GM23338 (cell line): ENCODE measurements at regions not wholly inside any gene's neighbourhood (a gene's known extent, or its start where the extent isn't known, plus 50 kb on each side); places are given as distances from the start of the nearest gene placed in this dataset.

Experiments used
- ATAC-seq: fragments of 200-7000 bp; cut with Tn5 transposase; 3 replicates; pipeline ENCODE4 v1.9.1; 2020
- DNase-seq: peaks from one replicate; pipeline ENCODE4 v3.0.0-alpha.2; 2015; ENCODE audit warnings: low spot score
- H2AFZ ChIP-seq: fragments of 200-600 bp; sonication (generic); 2 replicates; pipeline ENCODE4 v1.8.0; 2016; ENCODE audit warnings: antibody characterized with exemption, mild to moderate bottlenecking, moderate library complexity
- H3F3A ChIP-seq: fragments of 200-600 bp; sonication (generic); replicated peaks from 2 replicates; pipeline ENCODE4 v1.8.0; 2017; ENCODE audit warnings: antibody characterized with exemption, mixed run types, low read depth
- H3K27ac ChIP-seq: fragments of 200-600 bp; sonication (generic); 2 replicates; pipeline ENCODE4 v1.6.1; 2016; ENCODE audit warnings: low read depth
- H3K27me3 ChIP-seq: fragments of 200-600 bp; sonication (generic); 2 replicates; pipeline ENCODE4 v1.8.0; 2016; ENCODE audit warnings: mild to moderate bottlenecking, mixed run types, moderate library complexity; ENCODE audit not compliant: insufficient read depth
- H3K36me3 ChIP-seq: fragments of 200-600 bp; sonication (generic); 2 replicates; pipeline ENCODE4 v1.8.0; 2016; ENCODE audit warnings: mild to moderate bottlenecking; ENCODE audit not compliant: insufficient read depth
- H3K4me1 ChIP-seq: fragments of 200-600 bp; sonication (generic); 2 replicates; pipeline ENCODE4 v1.8.0; 2016; ENCODE audit warnings: mild to moderate bottlenecking, moderate library complexity; ENCODE audit not compliant: insufficient read depth
- H3K4me2 ChIP-seq: fragments of 200-600 bp; sonication (generic); 2 replicates; pipeline ENCODE4 v1.7.1; 2017; ENCODE audit warnings: mixed run types
- H3K4me3 ChIP-seq: fragments of 200-600 bp; sonication (generic); 2 replicates; pipeline ENCODE4 v1.6.1; 2016; ENCODE audit warnings: mixed run types
- H3K79me2 ChIP-seq: fragments of 200-600 bp; sonication (generic); replicated peaks from 2 replicates; pipeline ENCODE4 v1.8.0; 2017; ENCODE audit warnings: mild to moderate bottlenecking; ENCODE audit not compliant: insufficient read depth
- H3K9me2 ChIP-seq: fragments of 200-600 bp; sonication (generic); 2 replicates; pipeline ENCODE4 v1.8.0; 2017; ENCODE audit not compliant: insufficient read depth
- H4K20me1 ChIP-seq: fragments of 200-600 bp; sonication (generic); replicated peaks from 2 replicates; pipeline ENCODE4 v1.8.0; 2017; ENCODE audit warnings: mild to moderate bottlenecking; ENCODE audit not compliant: insufficient read depth
- H3K27ac Mint-ChIP-seq: 2 replicates; pipeline ENCODE4 v1.8.0; 2020; ENCODE audit warnings: inconsistent platforms, mild to moderate bottlenecking, moderate library complexity, mixed read lengths
- H3K27me3 Mint-ChIP-seq: 3 replicates; pipeline ENCODE4 v1.8.0; 2022; ENCODE audit warnings: low read depth, mild to moderate bottlenecking, moderate library complexity, mixed read lengths, inconsistent platforms; ENCODE audit not compliant: insufficient read depth, poor library complexity
- H3K36me3 Mint-ChIP-seq: 3 replicates; pipeline ENCODE4 v1.8.0; 2021; ENCODE audit warnings: low read depth, mild to moderate bottlenecking, inconsistent platforms, moderate library complexity, mixed read lengths
- H3K4me1 Mint-ChIP-seq: 3 replicates; pipeline ENCODE4 v1.8.0; 2020; ENCODE audit warnings: mild to moderate bottlenecking, inconsistent platforms, mixed read lengths
- H3K4me3 Mint-ChIP-seq: 3 replicates; pipeline ENCODE4 v1.8.0; 2021; ENCODE audit warnings: moderate library complexity, mild to moderate bottlenecking, inconsistent platforms, mixed read lengths
- H3K9me3 Mint-ChIP-seq: 3 replicates; pipeline ENCODE4 v1.8.0; 2020; ENCODE audit warnings: moderate library complexity, mild to moderate bottlenecking, inconsistent platforms, mixed read lengths
- CREB1 ChIP-seq: fragments of 250-450 bp; sonication (Bioruptor Pico); IDR thresholded peaks from 2 replicates; pipeline ENCODE4 v1.5.0; 2020; ENCODE audit warnings: low read depth, mild to moderate bottlenecking, moderate library complexity
- CTCF ChIP-seq, 2 experiments: fragments of 200-600 bp in 1 of 2; sonication (generic) in 1 of 2; conservative IDR thresholded peaks; 2 replicates each; pipeline versions ENCODE4 v1.5.1 to v1.6.1; 2016 to 2017; ENCODE audit warnings: antibody characterized with exemption in 2 of 2, low read depth in 2 of 2, mild to moderate bottlenecking in 2 of 2, moderate library complexity in 1 of 2
- EZH2 ChIP-seq: fragments of 200-600 bp; sonication (generic); IDR thresholded peaks from one replicate; pipeline ENCODE4 v1.8.0; 2017; ENCODE audit warnings: antibody characterized with exemption, mild to moderate bottlenecking, low read depth; ENCODE audit not compliant: unreplicated experiment
- EZH2phosphoT487 ChIP-seq: fragments of 200-600 bp; sonication (generic); IDR thresholded peaks from one replicate; pipeline ENCODE4 v1.8.1; 2018; ENCODE audit warnings: antibody characterized with exemption; ENCODE audit not compliant: unreplicated experiment
- JUNB ChIP-seq: IDR thresholded peaks from one replicate; pipeline ENCODE4 v1.6.1; 2016; ENCODE audit warnings: antibody characterized with exemption; ENCODE audit not compliant: unreplicated experiment
- NANOG ChIP-seq: IDR thresholded peaks from 2 replicates; pipeline ENCODE4 v1.6.1; 2016; ENCODE audit warnings: antibody characterized with exemption, borderline replicate concordance
- POLR2AphosphoS5 ChIP-seq: IDR thresholded peaks from 2 replicates; pipeline ENCODE4 v1.6.1; 2016; ENCODE audit warnings: antibody characterized with exemption, low read depth
- ZNF114 ChIP-seq: fragments of 250-450 bp; sonication (Bioruptor Pico); IDR thresholded peaks from 2 replicates; pipeline ENCODE4 v1.5.0; 2020; ENCODE audit warnings: mild to moderate bottlenecking, moderate library complexity
- ZNF331 ChIP-seq: fragments of 250-450 bp; sonication (Bioruptor Pico); IDR thresholded peaks from 2 replicates; pipeline ENCODE4 v1.5.0; 2020; ENCODE audit warnings: low read depth, mild to moderate bottlenecking, moderate library complexity
- TF ChIP-seq, protein P1 (sequence below): IDR thresholded peaks from 2 replicates; pipeline ENCODE4 v1.6.1; 2016; ENCODE audit warnings: antibody characterized with exemption
- TF ChIP-seq, protein P2 (sequence below): IDR thresholded peaks from one replicate; pipeline ENCODE4 v1.6.1; 2018; ENCODE audit warnings: antibody characterized with exemption; ENCODE audit not compliant: unreplicated experiment

DNA sequence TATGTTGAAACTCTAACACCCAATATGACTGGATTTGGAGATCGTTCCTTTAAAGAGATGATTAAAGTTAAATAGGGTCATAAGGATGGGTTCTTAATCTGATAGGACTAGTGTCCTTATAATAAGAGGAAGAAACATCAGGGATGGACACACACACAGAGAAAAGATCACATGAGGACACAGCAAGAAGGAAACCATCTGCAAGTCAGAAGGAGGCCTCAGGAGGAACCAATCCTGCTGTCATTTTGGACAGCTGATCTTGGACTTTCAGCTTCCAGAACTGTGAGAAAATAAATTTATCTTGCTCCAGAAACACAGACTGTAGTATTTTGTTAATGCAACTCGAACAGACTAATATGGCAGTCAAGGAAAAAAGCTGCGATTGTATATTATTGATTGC lies 631.5 kb downstream of the PCDH7 start (continued):
- no peak for TF ChIP-seq ZNF114 (CRISPR knock-in tag)

DNA sequence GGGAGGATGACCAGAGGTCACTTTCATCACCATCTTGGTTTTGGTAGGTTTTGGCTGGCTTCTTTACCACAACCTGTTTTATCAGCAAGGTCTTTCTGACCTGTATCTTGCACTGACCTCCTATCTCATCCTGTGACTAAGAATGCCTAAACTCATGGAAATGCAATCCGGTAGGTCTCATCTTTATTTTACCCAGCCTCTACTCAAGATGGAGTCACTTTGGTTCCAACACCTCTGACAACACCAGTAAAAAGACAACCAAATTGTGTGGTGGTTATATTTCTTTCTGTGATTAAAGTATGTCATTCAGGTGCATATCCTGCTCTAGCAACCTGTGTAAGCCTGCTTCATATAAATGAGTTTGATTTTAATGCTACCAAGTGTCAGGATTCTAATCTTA lies 636.7 kb downstream of the PCDH7 start:
- no peaks in the 10 kb centered on the region for H3K9me3 Mint-ChIP-seq
- no peak overlapping the region for H3K4me3 ChIP-seq
- no peaks in the 10 kb centered on the region for H3K79me2 ChIP-seq
- H3K27me3 ChIP-seq: no peaks in the 10 kb centered on the region
- no peaks in the 10 kb centered on the region for H3K36me3 Mint-ChIP-seq
- ATAC-seq (no peak), DNase-seq (no peak)
- no peak overlapping the region for H3K27ac Mint-ChIP-seq
- H2AFZ ChIP-seq: no peak overlapping the region
- no peaks in the 10 kb centered on the region for H3F3A ChIP-seq
- 0 out of 2 replicates have a peak, but pooled peaks cover 7% of the 10 kb centered on the region for H3K9me2 ChIP-seq
- H3K27me3 Mint-ChIP-seq: no peaks in the 10 kb centered on the region
- H4K20me1 ChIP-seq: no peaks in the 10 kb centered on the region
- no peak overlapping the region for H3K4me2 ChIP-seq
- TF ChIP-seq CREB1 (CRISPR knock-in tag) (no peak), EZH2 (no peak), ZNF114 (CRISPR knock-in tag) (no peak), JUNB (no peak), NANOG (no peak)
- TF ChIP-seq, protein P1, sequence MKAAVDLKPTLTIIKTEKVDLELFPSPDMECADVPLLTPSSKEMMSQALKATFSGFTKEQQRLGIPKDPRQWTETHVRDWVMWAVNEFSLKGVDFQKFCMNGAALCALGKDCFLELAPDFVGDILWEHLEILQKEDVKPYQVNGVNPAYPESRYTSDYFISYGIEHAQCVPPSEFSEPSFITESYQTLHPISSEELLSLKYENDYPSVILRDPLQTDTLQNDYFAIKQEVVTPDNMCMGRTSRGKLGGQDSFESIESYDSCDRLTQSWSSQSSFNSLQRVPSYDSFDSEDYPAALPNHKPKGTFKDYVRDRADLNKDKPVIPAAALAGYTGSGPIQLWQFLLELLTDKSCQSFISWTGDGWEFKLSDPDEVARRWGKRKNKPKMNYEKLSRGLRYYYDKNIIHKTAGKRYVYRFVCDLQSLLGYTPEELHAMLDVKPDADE: no peak
- no peaks in the 10 kb centered on the region for H3K36me3 ChIP-seq
- H3K4me1 ChIP-seq: no peaks in the 10 kb centered on the region
- no peaks in the 10 kb centered on the region for H3K4me1 Mint-ChIP-seq
- H3K27ac ChIP-seq: no peak overlapping the region
- H3K4me3 Mint-ChIP-seq: no peak overlapping the region

DNA sequence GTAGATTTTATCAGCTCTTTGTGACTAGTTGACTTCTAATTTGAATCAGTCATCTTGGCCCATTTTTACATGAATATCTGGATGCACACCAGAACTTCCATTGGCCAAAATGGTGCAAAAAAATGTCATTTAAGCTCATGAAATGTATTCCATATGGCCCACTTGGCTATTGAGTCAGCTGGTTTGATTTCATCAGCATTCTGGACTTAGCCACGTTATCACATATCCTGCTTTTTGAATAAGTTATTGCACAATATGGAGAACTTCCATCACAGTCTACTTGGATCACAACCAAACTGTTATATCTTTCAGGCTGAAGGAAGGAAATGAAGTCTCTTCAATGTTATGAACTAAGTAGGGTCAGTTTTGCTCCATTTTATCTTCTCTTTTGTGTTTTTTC lies 640.6 kb downstream of the PCDH7 start:
- no peaks in the 10 kb centered on the region for H3K4me1 ChIP-seq
- no peaks in the 10 kb centered on the region for H3K27me3 ChIP-seq
- H3F3A ChIP-seq: no peaks in the 10 kb centered on the region
- Mint-ChIP-seq H3K36me3 (no peaks in the 10 kb centered on the region), H3K27ac (no peak overlapping the region), H3K4me3 (no peak overlapping the region), H3K27me3 (no peaks in the 10 kb centered on the region), H3K4me1 (no peaks in the 10 kb centered on the region), H3K9me3 (no peaks in the 10 kb centered on the region)
- no peak overlapping the region for H3K4me3 ChIP-seq
- H3K4me2 ChIP-seq: no peak overlapping the region
- no peaks in the 10 kb centered on the region for H4K20me1 ChIP-seq
- no peaks in the 10 kb centered on the region for H3K36me3 ChIP-seq
- ATAC-seq: no peak
- H3K27ac ChIP-seq: no peak overlapping the region
- H3K79me2 ChIP-seq: no peaks in the 10 kb centered on the region
- H2AFZ ChIP-seq: no peak overlapping the region
- no peak for DNase-seq
- H3K9me2 ChIP-seq: peaks cover 4% of the 10 kb centered on the region; the same call in 1 of the 2 replicates
- TF ChIP-seq CTCF (conservative IDR thresholded peaks at IDR 0.05; ENCODE audit: low read depth in 2 of 2) (no peak), JUNB (no peak), POLR2AphosphoS5 (no peak), ZNF114 (CRISPR knock-in tag) (no peak), EZH2phosphoT487 (no peak), CREB1 (CRISPR knock-in tag) (no peak), ZNF331 (CRISPR knock-in tag) (no peak), NANOG (no peak)
- TF ChIP-seq, protein P2, sequence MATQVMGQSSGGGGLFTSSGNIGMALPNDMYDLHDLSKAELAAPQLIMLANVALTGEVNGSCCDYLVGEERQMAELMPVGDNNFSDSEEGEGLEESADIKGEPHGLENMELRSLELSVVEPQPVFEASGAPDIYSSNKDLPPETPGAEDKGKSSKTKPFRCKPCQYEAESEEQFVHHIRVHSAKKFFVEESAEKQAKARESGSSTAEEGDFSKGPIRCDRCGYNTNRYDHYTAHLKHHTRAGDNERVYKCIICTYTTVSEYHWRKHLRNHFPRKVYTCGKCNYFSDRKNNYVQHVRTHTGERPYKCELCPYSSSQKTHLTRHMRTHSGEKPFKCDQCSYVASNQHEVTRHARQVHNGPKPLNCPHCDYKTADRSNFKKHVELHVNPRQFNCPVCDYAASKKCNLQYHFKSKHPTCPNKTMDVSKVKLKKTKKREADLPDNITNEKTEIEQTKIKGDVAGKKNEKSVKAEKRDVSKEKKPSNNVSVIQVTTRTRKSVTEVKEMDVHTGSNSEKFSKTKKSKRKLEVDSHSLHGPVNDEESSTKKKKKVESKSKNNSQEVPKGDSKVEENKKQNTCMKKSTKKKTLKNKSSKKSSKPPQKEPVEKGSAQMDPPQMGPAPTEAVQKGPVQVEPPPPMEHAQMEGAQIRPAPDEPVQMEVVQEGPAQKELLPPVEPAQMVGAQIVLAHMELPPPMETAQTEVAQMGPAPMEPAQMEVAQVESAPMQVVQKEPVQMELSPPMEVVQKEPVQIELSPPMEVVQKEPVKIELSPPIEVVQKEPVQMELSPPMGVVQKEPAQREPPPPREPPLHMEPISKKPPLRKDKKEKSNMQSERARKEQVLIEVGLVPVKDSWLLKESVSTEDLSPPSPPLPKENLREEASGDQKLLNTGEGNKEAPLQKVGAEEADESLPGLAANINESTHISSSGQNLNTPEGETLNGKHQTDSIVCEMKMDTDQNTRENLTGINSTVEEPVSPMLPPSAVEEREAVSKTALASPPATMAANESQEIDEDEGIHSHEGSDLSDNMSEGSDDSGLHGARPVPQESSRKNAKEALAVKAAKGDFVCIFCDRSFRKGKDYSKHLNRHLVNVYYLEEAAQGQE: no peak
- TF ChIP-seq, protein P1: no peak
